Stomach (tissue), 4 donors: ENCODE measurements at regions not wholly inside any gene's neighbourhood (a gene's known extent, or its start where the extent isn't known, plus 50 kb on each side); places are given as distances from the start of the nearest gene placed in this dataset.

Experiments used
- CTCF ChIP-seq, 7 experiments: fragments of 450-650 bp in 4 of 7; fragments of 200-600 bp in 3 of 7; sonication (generic) in 3 of 7; IDR thresholded peaks; one replicate each; pipeline ENCODE4 v1.5.1; 2016 to 2019; ENCODE audit warnings: antibody characterized with exemption in 7 of 7, control low read depth in 2 of 7, mild to moderate bottlenecking in 1 of 7
- POLR2AphosphoS5 ChIP-seq, 3 donors: sonication (generic); formaldehyde crosslinking; IDR thresholded peaks; one replicate each; pipeline ENCODE4 v1.6.1; 2016; ENCODE audit warnings: antibody characterized with exemption in 3 of 3

- no peak for TF ChIP-seq CTCF (IDR thresholded peaks at IDR 0.05)
- TF ChIP-seq POLR2AphosphoS5 (IDR thresholded peaks at IDR 0.05) = no peak
Measured at GRCh38 chr4:162509333-162509732, 345.5 kb upstream of the FSTL5 start.
